ENCODE measurements at regions not wholly inside any gene's neighbourhood (a gene's known extent, or its start where the extent isn't known, plus 50 kb on each side); places are given as distances from the start of the nearest gene placed in this dataset.
A peak's percentile ranks its signal among the peaks of the same experiment; 100 is the strongest.
"Not testable (repeated sequence)": the region's sequence is repeated elsewhere in the genome, so short reads cannot be mapped to it uniquely, and the experiment has no call there.

DNA sequence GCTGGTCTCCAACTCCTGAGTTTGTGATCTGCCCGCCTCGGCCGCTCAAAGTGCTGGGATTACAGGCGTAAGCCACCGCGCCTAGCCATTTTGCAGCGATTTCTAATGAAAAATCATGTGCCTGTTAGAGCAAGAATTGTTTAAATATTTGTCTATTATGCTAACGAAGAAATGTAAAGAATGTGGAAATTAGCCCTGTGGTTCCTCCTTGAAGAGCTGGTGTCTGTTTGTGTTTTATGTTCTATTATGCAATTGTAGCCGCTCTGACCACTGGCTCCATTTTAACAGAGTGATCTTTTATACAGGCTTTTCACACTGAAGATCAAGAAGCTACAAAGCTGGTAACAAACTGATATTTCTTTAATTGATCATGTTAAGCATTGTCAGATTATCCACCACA, 217.3 kb downstream of the USP22 start:
- DNase-seq (ENCODE audit: insufficient read length) (no peak), FAIRE-seq (no peak)
- TF ChIP-seq POLR2A (IDR thresholded peaks at IDR 0.05; ENCODE audit: low read depth, low read length) (no peak), POLR2AphosphoS5 (IDR thresholded peaks at IDR 0.05; ENCODE audit: low read depth, low read length) (no peak), TAF1 (IDR thresholded peaks at IDR 0.05; ENCODE audit: borderline replicate concordance, low read depth, low read length) (no peak)

DNA sequence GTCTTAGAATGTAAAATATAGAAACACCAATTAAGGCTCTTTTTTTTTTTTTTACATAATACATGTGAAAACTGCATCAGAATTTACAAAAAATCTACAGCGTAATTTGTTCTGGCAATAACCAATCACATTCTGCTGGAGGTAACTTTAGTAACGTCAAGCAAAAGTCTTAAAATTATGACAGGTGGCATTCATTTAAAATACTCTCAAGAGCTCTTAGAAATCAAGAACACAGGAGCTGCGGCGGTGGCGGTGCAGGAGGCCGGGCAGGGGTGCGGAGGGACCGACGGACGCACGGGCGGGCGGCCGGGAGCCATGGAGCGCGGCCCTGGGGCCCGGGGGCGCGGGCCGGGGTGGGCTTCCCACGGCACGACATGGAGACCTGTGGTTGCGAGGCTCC, 202.4 kb downstream of the USP22 start:
- DNase-seq (ENCODE audit: insufficient read length): not testable (repeated sequence)
- FAIRE-seq: peak; percentile 33

DNA sequence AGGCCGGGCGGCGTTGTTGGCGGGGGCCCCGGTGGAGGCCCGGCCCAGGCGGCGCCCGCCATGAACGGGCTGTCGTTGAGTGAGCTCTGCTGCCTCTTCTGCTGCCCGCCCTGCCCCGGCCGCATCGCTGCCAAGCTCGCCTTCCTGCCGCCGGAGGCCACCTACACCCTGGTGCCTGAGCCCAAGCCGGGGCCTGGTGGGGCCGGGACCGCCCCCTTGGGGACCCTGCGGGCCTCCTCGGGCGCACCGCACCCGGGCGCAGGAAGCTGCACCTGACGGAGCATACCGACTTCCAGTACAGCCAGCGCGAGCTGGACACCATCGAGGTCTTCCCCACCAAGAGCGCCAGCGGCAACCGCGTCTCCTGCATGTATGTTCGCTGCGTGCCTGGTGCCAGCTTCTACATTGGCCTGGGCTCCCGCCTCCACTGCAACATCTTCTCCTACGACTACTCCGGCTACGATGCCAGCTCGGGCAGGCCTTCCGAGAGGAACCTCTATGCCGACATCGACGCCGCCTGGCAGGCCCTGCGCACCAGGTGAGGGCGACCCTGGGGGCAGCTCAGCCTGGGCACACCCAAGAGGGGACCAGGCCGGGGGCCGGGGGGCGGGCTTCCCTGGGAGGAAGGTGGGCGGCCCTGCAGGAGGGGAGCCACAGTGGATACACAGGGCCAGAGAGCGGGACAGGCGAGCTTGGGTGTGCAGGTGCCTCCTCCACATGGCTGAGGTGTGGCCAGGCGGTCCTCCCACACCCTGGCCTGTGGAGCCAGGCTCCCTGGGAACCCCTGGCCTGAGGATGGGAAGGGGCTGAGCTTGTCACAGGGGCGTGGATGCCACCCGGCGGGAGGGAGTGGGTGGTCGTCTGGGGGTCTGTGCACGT, 201.6 kb downstream of the USP22 start:
- DNase-seq (ENCODE audit: insufficient read length); FAIRE-seq: not testable (repeated sequence)

GRCh38 chr17:20842012-20842411, 200.8 kb downstream of the USP22 start:
- DNase-seq (ENCODE audit: insufficient read length); FAIRE-seq: not testable (repeated sequence)

- not testable (repeated sequence) for FAIRE-seq; DNase-seq (ENCODE audit: insufficient read length)
These were observed 199.6 kb downstream of the USP22 start for GRCh38 chr17:20843261-20843660.

DNA sequence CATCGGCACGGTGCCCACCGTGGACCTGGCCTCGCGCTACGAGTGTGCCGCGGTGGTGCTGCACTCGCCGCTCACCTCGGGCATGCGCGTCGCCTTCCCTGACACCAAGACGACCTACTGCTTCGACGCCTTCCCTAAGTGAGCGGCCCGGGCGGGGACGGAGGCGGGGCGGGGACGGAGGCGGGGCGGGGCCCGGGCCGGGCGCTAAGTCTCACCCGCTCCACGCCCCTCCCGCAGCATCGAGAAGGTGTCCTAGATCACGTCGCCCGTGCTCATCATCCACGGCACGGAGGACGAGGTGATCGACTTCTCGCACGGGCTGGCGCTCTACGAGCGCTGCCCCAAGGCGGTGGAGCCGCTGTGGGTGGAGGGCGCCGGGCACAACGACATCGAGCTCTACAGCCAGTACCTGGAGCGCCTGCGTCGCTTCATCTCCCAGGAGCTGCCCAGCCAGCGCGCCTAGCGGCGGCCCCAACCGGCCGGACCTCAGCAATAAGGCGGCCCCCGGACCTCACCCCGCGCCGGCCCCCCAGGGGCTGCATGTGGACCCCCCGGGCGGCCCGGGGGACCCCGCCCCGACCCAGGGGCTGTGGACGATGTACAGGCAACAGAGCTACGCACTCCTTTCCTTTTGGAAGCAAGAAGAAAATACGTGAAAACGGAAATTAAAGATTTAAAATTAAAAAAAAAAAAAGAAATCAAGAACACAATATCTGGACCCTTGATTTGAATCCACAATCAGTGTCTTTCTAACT, 198.8 kb downstream of the USP22 start:
- FAIRE-seq; DNase-seq (ENCODE audit: insufficient read length): not testable (repeated sequence)

DNA sequence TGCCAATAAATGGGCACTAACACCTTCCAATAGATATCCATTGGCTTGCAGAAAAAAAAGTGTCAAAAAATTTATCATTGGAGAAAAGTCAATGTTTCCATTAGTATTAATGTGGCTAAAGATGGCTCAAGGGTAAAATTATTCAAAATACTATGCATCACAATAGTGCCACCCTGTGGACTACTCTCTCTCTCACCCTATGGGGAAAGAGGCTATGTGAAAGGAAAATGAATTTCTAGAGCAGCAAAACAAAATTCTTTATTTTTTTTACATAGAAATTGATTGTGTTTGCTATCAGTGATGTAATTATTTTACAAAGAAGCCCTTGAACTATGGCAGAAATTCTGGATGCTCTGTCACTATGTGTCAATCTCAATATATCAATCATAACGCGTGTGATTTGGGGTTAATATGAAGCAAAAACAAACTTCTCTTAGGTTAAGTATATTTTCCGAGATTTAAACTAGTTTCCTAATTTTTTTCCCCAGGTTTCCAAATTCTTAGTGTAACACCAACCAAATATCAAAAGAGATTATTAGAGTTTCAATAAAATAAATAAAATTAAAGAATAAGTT, 193.9 kb downstream of the USP22 start:
- not testable (repeated sequence) for FAIRE-seq; DNase-seq (ENCODE audit: insufficient read length)

DNA sequence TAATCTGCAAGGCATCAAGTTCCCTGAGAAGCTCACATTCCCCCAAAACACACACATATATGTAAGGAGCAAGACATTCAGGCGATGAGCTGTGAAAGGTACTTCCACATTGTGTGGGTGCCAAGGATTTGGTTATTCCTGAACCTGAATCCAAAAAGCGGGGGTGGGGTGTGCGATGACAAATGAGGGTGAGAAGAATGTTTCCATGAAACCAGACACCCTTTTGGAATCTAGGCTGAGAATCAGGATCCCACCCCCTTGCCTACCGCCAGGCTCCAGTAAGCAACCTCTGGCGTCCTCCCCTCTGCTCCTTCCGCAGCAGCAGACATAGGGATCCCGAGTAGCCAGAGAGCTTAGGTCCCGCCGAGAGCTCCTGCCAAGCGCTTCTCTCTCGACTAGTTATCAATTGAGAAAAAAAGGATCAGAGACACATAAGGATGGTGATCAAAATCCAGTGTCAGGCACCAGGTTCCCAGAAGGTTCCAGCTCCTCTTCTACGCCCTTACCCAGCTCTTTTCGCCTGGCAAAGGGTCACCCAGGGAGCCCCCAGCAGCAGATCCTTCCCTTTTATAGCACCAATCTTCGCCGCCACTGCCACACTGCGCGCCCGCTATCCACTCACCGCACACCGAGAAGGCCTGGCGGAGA, 191.1 kb downstream of the USP22 start:
- not testable (repeated sequence) for FAIRE-seq; DNase-seq (ENCODE audit: insufficient read length)

- FAIRE-seq (no peak), DNase-seq (ENCODE audit: insufficient read length) (no peak)
- TF ChIP-seq TAF1 (IDR thresholded peaks at IDR 0.05; ENCODE audit: borderline replicate concordance, low read depth, low read length) (no peak), POLR2AphosphoS5 (IDR thresholded peaks at IDR 0.05; ENCODE audit: low read depth, low read length) (no peak), POLR2A (IDR thresholded peaks at IDR 0.05; ENCODE audit: low read depth, low read length) (no peak)
These were observed 190.4 kb downstream of the USP22 start for GRCh38 chr17:20852239-20852989.

GRCh38 chr17:20852990-20853370, 189.8 kb downstream of the USP22 start:
- TF ChIP-seq POLR2AphosphoS5 (IDR thresholded peaks at IDR 0.05; ENCODE audit: low read depth, low read length) (no peak), POLR2A (IDR thresholded peaks at IDR 0.05; ENCODE audit: low read depth, low read length) (no peak), TAF1 (IDR thresholded peaks at IDR 0.05; ENCODE audit: borderline replicate concordance, low read depth, low read length) (no peak)
- no peak for DNase-seq (ENCODE audit: insufficient read length)
- FAIRE-seq: no peak

GRCh38 chr17:20855910-20856470, 186.8 kb downstream of the USP22 start:
- FAIRE-seq: not testable (repeated sequence)

GRCh38 chr17:20866444-20867209, 176.2 kb downstream of the USP22 start:
- not testable (repeated sequence) for FAIRE-seq

More at GRCh38 chr17:20855910-20856470, 186.8 kb downstream of the USP22 start:
- DNase-seq (ENCODE audit: insufficient read length): not testable (repeated sequence)

DNA sequence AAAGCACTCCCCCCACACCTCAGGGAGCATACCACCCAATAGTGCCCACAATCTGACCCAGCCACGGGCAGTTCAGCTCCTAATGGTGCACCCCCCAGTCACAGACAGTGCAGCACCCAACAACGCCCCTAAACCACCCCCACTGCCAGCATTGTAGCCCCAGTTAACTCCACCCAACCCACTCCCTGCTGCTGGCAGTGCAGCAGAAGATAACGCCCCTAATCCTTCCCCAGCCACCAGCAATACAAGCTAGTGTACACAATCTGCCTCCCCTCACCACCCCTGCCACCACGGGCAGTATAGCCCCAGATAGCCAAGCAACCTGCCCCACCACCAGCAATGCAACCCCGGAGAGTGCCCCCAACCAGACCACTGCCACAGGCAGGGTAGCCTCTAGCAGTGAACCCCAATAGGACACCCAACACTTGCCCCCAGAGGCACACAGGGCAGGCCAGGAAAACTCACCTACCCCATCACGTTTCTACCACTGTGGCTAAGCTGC, 175.3 kb downstream of the USP22 start:
- DNase-seq (ENCODE audit: insufficient read length); FAIRE-seq: not testable (repeated sequence)

More at GRCh38 chr17:20866444-20867209, 176.2 kb downstream of the USP22 start:
- DNase-seq (ENCODE audit: insufficient read length): not testable (repeated sequence)

- not testable (repeated sequence) for DNase-seq (ENCODE audit: insufficient read length); FAIRE-seq
These were observed 174.7 kb downstream of the USP22 start for GRCh38 chr17:20867938-20868661.

- not testable (repeated sequence) for FAIRE-seq; DNase-seq (ENCODE audit: insufficient read length)
These were observed 174.2 kb downstream of the USP22 start for GRCh38 chr17:20868662-20869007.

DNA sequence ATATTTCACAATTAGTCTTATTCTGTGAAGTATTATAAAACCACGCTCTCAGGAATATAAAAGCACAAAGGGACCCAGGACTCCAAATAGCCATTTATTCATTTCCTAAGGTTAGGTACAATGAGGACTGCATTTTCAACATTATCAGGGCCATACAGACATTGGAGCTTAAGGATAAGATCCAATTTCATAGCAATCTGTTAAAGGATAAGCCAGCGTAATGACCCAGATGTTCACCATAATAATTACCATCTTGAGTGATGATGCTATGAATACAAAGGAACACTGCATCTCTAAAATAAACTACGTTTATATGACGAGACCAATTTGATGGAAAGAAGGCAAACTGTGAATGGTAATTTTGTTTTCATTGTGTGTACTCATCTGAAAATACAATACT, 169.6 kb downstream of the USP22 start:
- not testable (repeated sequence) for DNase-seq (ENCODE audit: insufficient read length); FAIRE-seq
